SK-N-SH (cell line): ENCODE measurements at regions not wholly inside any gene's neighbourhood (a gene's known extent, or its start where the extent isn't known, plus 50 kb on each side); places are given as distances from the start of the nearest gene placed in this dataset.

Experiments
- CTCF ChIP-seq: fragments of 200-600 bp; sonication (generic); IDR thresholded peaks from 2 replicates; pipeline ENCODE4 v1.6.1; 2017; ENCODE audit warnings: antibody characterized with exemption, mild to moderate bottlenecking, moderate library complexity
- GABPA ChIP-seq: IDR thresholded peaks from 2 replicates; pipeline ENCODE4 v1.4.0; 2012; ENCODE audit warnings: low read depth, mild to moderate bottlenecking
- IRF3 ChIP-seq: fragments of 150-350 bp; IDR thresholded peaks from 2 replicates; pipeline ENCODE4 v1.6.1; 2016; ENCODE audit warnings: mild to moderate bottlenecking, low read depth, low read length
- MXI1 ChIP-seq: IDR thresholded peaks from 2 replicates; pipeline ENCODE4 v1.6.1; 2012; ENCODE audit warnings: mild to moderate bottlenecking, low read depth, low read length, improper control_type of control experiment
- NRF1 ChIP-seq: IDR thresholded peaks from 2 replicates; pipeline ENCODE4 v1.6.1; 2012; ENCODE audit warnings: low read depth, mild to moderate bottlenecking, low read length
- POLR2AphosphoS5 ChIP-seq: IDR thresholded peaks from 2 replicates; pipeline ENCODE4 v1.6.1; 2012; ENCODE audit warnings: low read depth, low read length
- RAD21 ChIP-seq: IDR thresholded peaks from 2 replicates; pipeline ENCODE4 v1.6.1; 2012; ENCODE audit warnings: mild to moderate bottlenecking, low read length
- REST ChIP-seq: IDR thresholded peaks from 2 replicates; pipeline ENCODE4 v1.6.1; 2012; ENCODE audit warnings: mild to moderate bottlenecking, low read depth, low read length, moderate library complexity
- RFX5 ChIP-seq: IDR thresholded peaks from 2 replicates; pipeline ENCODE4 v1.6.1; 2012; ENCODE audit warnings: mild to moderate bottlenecking, improper control_type of control experiment, low read length
- SIN3A ChIP-seq: IDR thresholded peaks from 2 replicates; pipeline ENCODE4 v1.6.1; 2012; ENCODE audit warnings: low read depth, mild to moderate bottlenecking, low read length, moderate library complexity, borderline replicate concordance
- TAF1 ChIP-seq: IDR thresholded peaks from 2 replicates; pipeline ENCODE4 v1.6.1; 2012; ENCODE audit warnings: low read depth, mild to moderate bottlenecking, low read length, moderate library complexity, borderline replicate concordance
- YY1 ChIP-seq: IDR thresholded peaks from 2 replicates; pipeline ENCODE4 v1.4.0; 2012; ENCODE audit warnings: low read depth, mild to moderate bottlenecking
- ZBTB33 ChIP-seq: IDR thresholded peaks from 2 replicates; pipeline ENCODE4 v1.4.0; 2012; ENCODE audit warnings: low read depth, borderline replicate concordance

- no peak for TF ChIP-seq GABPA
- no peak for TF ChIP-seq IRF3
- TF ChIP-seq REST = no peak
- no peak for TF ChIP-seq YY1
- no peak for TF ChIP-seq RFX5
- no peak for TF ChIP-seq RAD21
- TF ChIP-seq ZBTB33 = no peak
- no peak for TF ChIP-seq CTCF
- no peak for TF ChIP-seq SIN3A
- no peak for TF ChIP-seq TAF1
- TF ChIP-seq POLR2AphosphoS5 = no peak
- no peak for TF ChIP-seq NRF1
- no peak for TF ChIP-seq MXI1
These were observed 243.8 kb upstream of the ADGRL2 start for GRCh38 chr1:81556968-81557367.
